ENCODE measurements at regions not wholly inside any gene's neighbourhood (a gene's known extent, or its start where the extent isn't known, plus 50 kb on each side); places are given as distances from the start of the nearest gene placed in this dataset.

DNA sequence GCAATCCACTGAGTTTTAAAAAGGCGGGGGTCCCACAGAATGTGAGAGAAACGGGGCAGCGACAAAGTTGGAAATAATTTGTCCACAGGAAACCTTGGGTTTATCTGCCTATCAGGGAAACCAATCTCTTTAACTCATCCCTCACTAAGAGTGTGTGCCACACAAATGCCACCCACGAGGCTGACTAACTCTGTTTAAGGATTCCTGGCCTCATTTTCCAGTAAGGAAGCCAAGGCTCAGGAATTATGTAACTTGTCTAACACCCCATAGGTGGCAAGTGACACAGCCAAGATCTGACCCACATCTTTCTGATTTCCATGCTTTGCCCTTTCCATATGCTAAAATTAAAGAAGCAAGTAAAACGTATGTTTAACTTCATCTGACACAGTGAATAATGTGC, 263.2 kb downstream of the CNTN3 start:
- DNase-seq (ENCODE audit: low read depth, low spot score), result no peak

- DNase-seq (ENCODE audit: low read depth, low spot score), result no peak
Observed at GRCh38 chr3:74349015-74349414, 265.4 kb downstream of the CNTN3 start.

- no peak for DNase-seq (ENCODE audit: low read depth, low spot score)
Observed at GRCh38 chr3:74347563-74348268, 266.7 kb downstream of the CNTN3 start.

DNA sequence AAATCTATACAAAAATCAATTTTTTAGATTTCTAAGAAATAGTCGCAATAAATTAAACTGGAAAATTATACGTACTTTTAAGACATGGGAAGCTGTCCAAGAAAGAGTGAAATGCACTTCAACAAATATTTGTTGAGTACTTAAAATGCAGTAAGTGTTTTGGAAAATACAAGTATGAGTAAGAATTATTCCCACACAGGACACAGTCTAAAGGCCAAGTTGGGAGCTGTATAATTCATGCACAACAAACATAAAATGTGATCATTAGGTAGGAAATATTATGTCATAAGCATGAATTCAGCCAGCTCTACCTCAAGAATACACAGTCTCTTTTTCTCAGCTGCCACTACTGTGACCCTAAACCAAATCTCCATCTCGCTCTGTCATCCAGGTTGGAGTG, 267.6 kb downstream of the CNTN3 start:
- DNase-seq (ENCODE audit: low read depth, low spot score), result no peak

- no peak for DNase-seq (ENCODE audit: low read depth, low spot score)
Observed at GRCh38 chr3:74345701-74346100, 268.8 kb downstream of the CNTN3 start.

GRCh38 chr3:74344865-74345440, 269.5 kb downstream of the CNTN3 start:
- no peak for DNase-seq (ENCODE audit: low read depth, low spot score)

DNA sequence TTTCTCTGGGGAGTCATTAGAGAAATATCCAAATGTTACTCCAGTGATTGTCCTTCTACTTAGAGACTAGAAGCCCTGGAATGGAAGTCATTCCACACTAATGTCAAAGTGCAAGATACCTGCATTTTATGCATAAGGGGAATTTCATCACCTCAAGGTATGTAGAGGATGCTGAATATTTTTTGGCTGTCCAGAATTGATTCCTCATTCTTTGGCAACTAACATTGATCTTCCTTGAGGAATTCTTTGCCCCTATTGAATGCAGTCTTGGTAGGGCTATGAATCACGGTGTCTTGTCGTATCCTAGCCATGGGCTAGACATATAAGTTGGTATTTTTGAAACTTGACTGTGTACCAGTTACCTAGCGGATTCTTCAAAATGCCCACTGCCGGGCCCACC, 271.1 kb downstream of the CNTN3 start:
- DNase-seq (ENCODE audit: low read depth, low spot score), result no peak

DNA sequence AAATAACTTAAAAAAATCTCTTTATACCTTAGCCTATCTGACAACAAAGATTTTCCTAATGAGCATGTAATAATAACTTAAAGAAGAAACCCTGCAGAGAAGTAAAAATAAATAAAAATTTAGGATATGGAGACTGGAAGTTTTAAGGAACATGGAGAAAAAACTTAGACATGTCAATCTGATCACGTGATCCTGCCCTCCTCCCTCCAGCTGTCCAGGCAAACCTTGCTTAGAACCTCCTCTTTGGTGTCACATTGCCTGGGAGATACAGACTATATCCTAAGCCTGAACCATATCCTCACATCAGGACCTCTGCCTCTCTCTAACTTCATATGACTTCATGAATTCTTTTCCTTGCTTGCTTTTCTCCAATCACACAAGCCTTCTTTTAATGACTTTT, 275.5 kb downstream of the CNTN3 start:
- no peak for DNase-seq (ENCODE audit: low read depth, low spot score)

- no peak for DNase-seq (ENCODE audit: low read depth, low spot score)
Observed at GRCh38 chr3:74332165-74332564, 282.3 kb downstream of the CNTN3 start.

DNA sequence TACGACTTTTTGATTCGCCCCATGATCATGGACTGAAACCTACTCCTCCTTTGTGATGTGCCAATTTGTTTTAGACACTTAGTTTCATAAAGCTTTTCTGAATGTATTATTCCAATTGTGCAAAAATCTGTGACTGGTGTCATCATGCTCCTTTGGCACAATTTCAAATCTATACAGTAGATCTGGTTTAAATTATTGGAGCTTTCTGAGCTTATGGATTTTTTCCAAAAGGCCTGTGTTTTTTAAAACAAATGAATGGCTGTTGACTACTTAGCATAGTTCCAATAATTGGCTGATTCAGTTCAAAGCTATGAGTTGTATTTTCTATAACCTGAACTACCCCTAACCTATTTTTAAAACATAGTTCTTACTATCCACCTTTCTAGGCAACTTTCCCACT, 282.7 kb downstream of the CNTN3 start:
- no peak for DNase-seq (ENCODE audit: low read depth, low spot score)

DNA sequence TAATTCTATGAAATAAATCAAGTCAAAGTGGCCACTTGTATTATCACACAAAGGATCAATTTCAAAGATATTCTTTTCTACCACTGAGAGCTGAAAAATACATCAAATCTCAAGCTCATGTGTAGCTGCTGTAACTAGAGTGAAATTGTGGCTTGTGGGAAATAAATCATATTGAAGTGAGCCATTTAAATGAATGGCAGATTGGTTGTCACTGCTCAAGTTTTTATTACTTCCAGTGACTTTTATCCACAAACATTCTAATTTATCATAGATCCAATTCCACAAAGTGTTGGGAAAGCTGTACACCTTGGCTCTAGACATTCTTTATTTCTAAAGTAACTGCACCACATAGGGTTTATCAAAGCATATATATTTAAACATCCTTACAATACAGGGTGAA, 285.4 kb downstream of the CNTN3 start:
- no peak for DNase-seq (ENCODE audit: low read depth, low spot score)

DNA sequence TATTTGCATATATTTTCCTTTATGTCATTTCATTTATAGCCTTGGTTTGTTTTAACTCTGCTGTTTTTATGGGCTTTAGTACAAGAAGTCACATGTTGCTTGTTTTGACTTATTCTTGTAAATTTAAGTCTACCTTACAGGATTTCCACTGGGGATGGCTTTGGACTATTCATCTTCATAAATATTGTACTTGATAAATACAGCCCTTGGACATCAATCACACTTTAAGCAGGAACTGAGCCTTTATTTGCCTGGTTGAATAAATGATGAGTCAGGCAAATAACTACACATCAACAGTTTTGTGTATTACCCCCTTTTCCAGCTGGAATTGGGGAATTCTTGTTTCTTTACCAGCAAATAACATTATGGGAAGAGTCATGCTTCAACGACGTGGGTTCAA, 286.0 kb downstream of the CNTN3 start:
- DNase-seq (ENCODE audit: low read depth, low spot score), result no peak

DNA sequence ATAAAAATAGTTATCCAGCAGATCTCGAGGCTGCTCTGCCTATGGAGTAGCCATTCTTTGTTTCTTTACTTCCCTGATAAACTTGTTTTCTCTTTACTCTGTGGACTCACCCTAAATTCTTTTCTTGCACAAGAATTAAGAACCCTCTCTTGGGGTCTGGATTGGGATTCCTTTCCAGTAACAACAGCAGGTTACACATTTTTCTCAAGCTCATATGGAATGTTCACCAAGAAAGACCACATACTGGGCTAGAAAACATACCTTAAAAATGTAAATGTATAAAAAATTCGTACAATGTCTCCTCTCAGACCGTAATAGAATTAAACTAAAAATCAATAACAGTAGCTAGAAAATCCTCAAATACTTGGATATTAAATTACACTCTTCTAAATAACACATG, 299.2 kb downstream of the CNTN3 start:
- DNase-seq (ENCODE audit: low read depth, low spot score), result no peak

GRCh38 chr3:74314696-74315095, 299.8 kb downstream of the CNTN3 start:
- no peak for DNase-seq (ENCODE audit: low read depth, low spot score)

GRCh38 chr3:74309716-74310115, 304.7 kb downstream of the CNTN3 start:
- no peak for DNase-seq (ENCODE audit: low read depth, low spot score)

DNA sequence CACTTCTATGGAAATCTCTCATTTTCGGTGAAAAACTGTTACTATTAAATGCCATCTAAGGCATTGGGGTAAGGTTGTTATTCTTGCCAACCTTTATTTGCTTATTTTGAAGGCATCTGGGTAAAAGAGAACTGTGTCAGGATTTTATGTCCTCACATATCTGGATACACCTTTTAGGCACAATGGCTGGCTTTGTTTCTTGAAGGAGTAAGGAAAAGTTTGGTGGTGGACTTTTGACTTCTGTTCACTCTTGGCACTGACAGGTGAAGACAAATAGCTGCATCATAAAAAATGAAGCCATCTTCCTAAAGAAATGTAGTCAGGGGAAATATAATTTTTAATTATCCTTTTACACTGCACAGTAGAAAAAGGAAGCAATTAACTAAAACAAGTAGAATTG, 310.0 kb downstream of the CNTN3 start:
- DNase-seq (ENCODE audit: low read depth, low spot score), result no peak

- DNase-seq (ENCODE audit: low read depth, low spot score), result no peak
Observed at GRCh38 chr3:74303711-74304110, 310.7 kb downstream of the CNTN3 start.

DNA sequence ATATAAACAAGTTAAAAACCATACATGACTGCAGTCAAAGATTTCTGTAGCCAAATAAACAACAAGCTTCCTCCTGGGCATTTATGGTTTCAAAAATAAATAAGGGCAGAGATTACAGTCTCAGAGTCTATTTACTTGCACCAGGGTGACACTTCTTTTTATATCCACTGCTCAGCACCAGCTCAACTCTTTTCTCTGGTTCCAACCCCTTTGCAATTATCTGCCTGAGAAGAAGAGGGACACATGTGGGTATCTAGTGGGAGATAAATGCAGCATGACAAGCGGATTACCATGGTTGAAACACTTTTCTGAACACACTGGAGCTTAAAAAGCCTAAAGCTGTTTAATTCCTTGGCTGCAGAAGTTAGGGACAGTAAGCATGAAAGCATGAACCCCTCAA, 311.5 kb downstream of the CNTN3 start:
- no peak for DNase-seq (ENCODE audit: low read depth, low spot score)

- no peak for DNase-seq (ENCODE audit: low read depth, low spot score)
Observed at GRCh38 chr3:74302281-74302680, 312.2 kb downstream of the CNTN3 start.

DNA sequence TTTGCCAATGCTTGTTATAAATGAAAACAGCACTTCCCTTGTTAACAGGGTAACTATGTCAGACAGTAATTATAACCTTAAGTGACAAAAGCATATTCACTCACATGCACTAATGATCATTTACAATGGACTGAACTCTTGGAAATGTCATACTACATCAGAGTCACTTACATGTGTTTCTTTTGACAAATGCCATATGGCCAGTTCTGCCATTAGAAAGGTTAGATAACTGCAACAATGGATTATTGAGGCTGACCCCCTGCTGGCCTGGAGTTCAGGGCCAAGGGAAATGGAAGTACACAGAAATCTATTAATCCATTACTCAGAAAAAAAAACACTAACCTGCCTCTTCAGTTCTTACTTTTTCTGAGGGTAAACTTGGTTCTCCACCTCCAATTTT, 313.4 kb downstream of the CNTN3 start:
- no peak for DNase-seq (ENCODE audit: low read depth, low spot score)

GRCh38 chr3:74295479-74295878, 319.0 kb downstream of the CNTN3 start:
- no peak for DNase-seq (ENCODE audit: low read depth, low spot score)

DNA sequence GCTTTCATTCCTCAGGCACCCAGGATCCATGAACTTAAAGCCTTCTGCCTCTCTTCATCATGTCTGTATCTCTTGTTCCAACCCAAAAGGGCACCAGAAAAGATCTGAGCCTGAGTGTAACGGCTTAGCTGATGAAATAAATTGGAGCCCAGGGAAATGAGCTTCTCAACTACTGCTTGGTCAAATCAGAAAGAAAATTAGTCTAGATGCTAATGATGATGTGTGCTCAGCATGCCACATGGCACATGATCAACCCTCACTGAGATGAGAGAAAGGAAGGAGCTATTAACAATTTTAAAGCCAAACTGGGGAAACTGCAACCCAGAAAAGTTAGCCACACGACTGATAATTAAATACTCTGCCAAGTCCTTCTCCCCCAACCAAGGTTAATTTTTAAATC, 325.7 kb downstream of the CNTN3 start:
- no peak for DNase-seq (ENCODE audit: low read depth, low spot score)

DNA sequence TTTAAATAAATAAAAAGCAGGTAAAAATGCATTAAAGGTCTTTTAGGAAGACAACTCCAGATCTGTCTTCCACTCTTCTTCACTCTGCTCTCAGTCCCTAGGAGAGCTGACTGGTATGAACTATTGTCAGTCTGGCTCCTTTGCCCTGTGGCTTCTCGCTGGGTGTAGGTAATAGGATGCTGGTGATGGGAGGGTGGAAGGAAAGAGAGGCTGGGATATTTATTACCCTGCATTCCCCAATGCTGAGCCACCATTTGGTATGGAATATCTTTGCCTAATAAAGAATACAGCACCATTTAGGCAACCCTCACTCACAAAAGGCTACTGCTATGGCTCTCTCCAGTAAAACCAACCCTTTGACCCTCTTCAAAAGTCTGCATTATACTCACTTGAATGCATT, 326.9 kb downstream of the CNTN3 start:
- DNase-seq (ENCODE audit: low read depth, low spot score), result no peak

- DNase-seq (ENCODE audit: low read depth, low spot score), result no peak
Observed at GRCh38 chr3:74282202-74282601, 332.3 kb downstream of the CNTN3 start.

Measured in iPS DF 19.7 (cell line).